Transverse colon (tissue), 4 donors: ENCODE measurements at regions not wholly inside any gene's neighbourhood (a gene's known extent, or its start where the extent isn't known, plus 50 kb on each side); places are given as distances from the start of the nearest gene placed in this dataset.

Experiments used
- DNase-seq: peaks from one replicate; pipeline ENCODE4 v3.0.0-alpha.2; 2019
- H3K27ac ChIP-seq, 4 donors: fragments of 200-600 bp; sonication (generic); 2 replicates each; pipeline ENCODE4 v1.5.1; 2016 to 2018; ENCODE audit warnings: inconsistent platforms in 4 of 4
- H3K27me3 ChIP-seq: fragments of 200-600 bp; sonication (generic); 2 replicates; pipeline ENCODE4 v1.5.1; 2017; ENCODE audit warnings: inconsistent platforms
- H3K36me3 ChIP-seq, 4 donors: fragments of 200-600 bp; sonication (generic); 2 replicates each; pipeline ENCODE4 v1.5.1; 2017 to 2019; ENCODE audit warnings: inconsistent platforms in 4 of 4
- H3K4me1 ChIP-seq, 4 donors: fragments of 200-600 bp; sonication (generic); 2 replicates each; pipeline ENCODE4 v1.5.1; 2017 to 2020; ENCODE audit warnings: inconsistent platforms in 4 of 4
- H3K4me3 ChIP-seq, 4 donors: fragments of 200-600 bp; sonication (generic); 1 replicate in 1 of 4; 2 replicates in 3 of 4; pipeline versions ENCODE4 v1.5.1 to v1.6.1; 2017 to 2019; ENCODE audit warnings: inconsistent platforms in 4 of 4
- H3K9me3 ChIP-seq, 2 donors: fragments of 200-600 bp; sonication (generic); 2 replicates each; pipeline ENCODE4 v1.5.1; 2017 to 2019; ENCODE audit warnings: inconsistent platforms in 2 of 2
- CTCF ChIP-seq, 5 experiments: fragments of 200-600 bp in 3 of 5; fragments of 450-650 bp in 2 of 5; sonication (generic) in 3 of 5; IDR thresholded peaks; 1 replicate in 2 of 5; 2 replicates in 3 of 5; pipeline ENCODE4 v1.5.1; 2016 to 2017; ENCODE audit warnings: antibody characterized with exemption in 5 of 5, inconsistent platforms in 3 of 5, mild to moderate bottlenecking in 2 of 5, moderate library complexity in 1 of 5
- EP300 ChIP-seq: sonication (generic); formaldehyde crosslinking; IDR thresholded peaks from one replicate; pipeline ENCODE4 v1.6.1; 2017; ENCODE audit warnings: antibody characterized with exemption, low read depth
- POLR2A ChIP-seq: fragments of 450-650 bp; IDR thresholded peaks from one replicate; pipeline ENCODE4 v1.6.1; 2016; ENCODE audit warnings: antibody characterized with exemption, mild to moderate bottlenecking, moderate library complexity
- POLR2AphosphoS5 ChIP-seq, 3 donors: sonication (generic); formaldehyde crosslinking; IDR thresholded peaks; one replicate each; pipeline ENCODE4 v1.6.1; 2016; ENCODE audit warnings: antibody characterized with exemption in 3 of 3
- WGBS, 2 donors: methylation state at CpG; one replicate each; pipeline ENCODE4 v1.1.5; 2018; ENCODE audit warnings: low coverage in 1 of 2; 5-methylcytosine and 5-hydroxymethylcytosine counted together
- in situ Hi-C, 4 donors: fragments of 200-750 bp; cut with MboI; loops; one replicate each; pipeline versions ENCODE4 v1.15.0 to v1.15.1; 2017; ENCODE audit warnings: low sequenced_read_pairs in 3 of 4, low pct_ligation_motif_present in 1 of 4, low pct_unique_long_range_greater_than_20kb in 1 of 4
- intact Hi-C: fragments of 100-400 bp; cut with DNase I; formaldehyde crosslinking; loops from one replicate; pipeline ENCODE4 v1.15.1; 2023; ENCODE audit warnings: low total_unique reads

GRCh38 chr19:27671876-27672275 lies 1541.1 kb downstream of the UQCRFS1 start:
- in situ Hi-C loops (no loop called here), intact Hi-C loops (no loop called here)
- Histone ChIP-seq H3K27me3 (no peaks in the 10 kb centered on the region), H3K4me3 (no peak overlapping the region), H3K36me3 (no peaks in the 10 kb centered on the region), H3K4me1 (no peaks in the 10 kb centered on the region), H3K9me3 (no peaks in the 10 kb centered on the region), H3K27ac (no peak overlapping the region)
- 52% methylated on average over 2 of the region's 2 CpGs; no CpG with 5 or more reads in 1 of the 2 donors for WGBS, 2 donors
- DNase-seq, result no peak
- no peak for TF ChIP-seq POLR2AphosphoS5 (IDR thresholded peaks at IDR 0.05)

- intact Hi-C loops, result no loop called here
- 60% methylated on average over 1 of the region's 1 CpG; no CpG with 5 or more reads in 1 of the 2 donors for WGBS, 2 donors
These were observed 1552.5 kb downstream of the UQCRFS1 start for GRCh38 chr19:27660428-27660827.

GRCh38 chr19:27657271-27658051 lies 1555.5 kb downstream of the UQCRFS1 start:
- in situ Hi-C loops, result no loop called here

More at GRCh38 chr19:27660428-27660827, 1552.5 kb downstream of the UQCRFS1 start:
- Histone ChIP-seq H3K4me1 (no peaks in the 10 kb centered on the region), H3K36me3 (no peaks in the 10 kb centered on the region), H3K9me3 (peaks cover 25 to 29% of the 10 kb centered on the region in 2 donors), H3K27me3 (no peaks in the 10 kb centered on the region), H3K4me3 (no peak overlapping the region), H3K27ac (no peak overlapping the region)
- TF ChIP-seq EP300 (no peak), POLR2A (no peak), POLR2AphosphoS5 (IDR thresholded peaks at IDR 0.05) (no peak), CTCF (IDR thresholded peaks at IDR 0.05) (no peak)
- in situ Hi-C loops, result no loop called here
- no peak for DNase-seq

GRCh38 chr19:27654266-27654990 lies 1558.5 kb downstream of the UQCRFS1 start:
- H3K4me3 ChIP-seq, result no peak overlapping the region
- H3K4me1 ChIP-seq, result no peaks in the 10 kb centered on the region
- in situ Hi-C loops, result no loop called here
- 58 to 85% methylated on average over 4 to 8 of the region's 8 CpGs for WGBS, 2 donors
- no peak for DNase-seq
- no peak overlapping the region for H3K27ac ChIP-seq
- intact Hi-C loops, result no loop called here
- H3K27me3 ChIP-seq, result no peaks in the 10 kb centered on the region
- H3K36me3 ChIP-seq, result no peaks in the 10 kb centered on the region
- no peak for TF ChIP-seq POLR2AphosphoS5 (IDR thresholded peaks at IDR 0.05)
- TF ChIP-seq POLR2A, result no peak
- TF ChIP-seq CTCF (IDR thresholded peaks at IDR 0.05), result no peak
- H3K9me3 ChIP-seq, result peaks cover 21 to 28% of the 10 kb centered on the region in 2 donors

More at GRCh38 chr19:27657271-27658051, 1555.5 kb downstream of the UQCRFS1 start:
- no peak for TF ChIP-seq CTCF (IDR thresholded peaks at IDR 0.05)
- no peak for TF ChIP-seq POLR2AphosphoS5 (IDR thresholded peaks at IDR 0.05)
- TF ChIP-seq POLR2A, result no peak
- TF ChIP-seq EP300, result no peak
- H3K27me3 ChIP-seq, result no peaks in the 10 kb centered on the region
- no peak overlapping the region for H3K4me3 ChIP-seq
- intact Hi-C loops, result no loop called here
- no peaks in the 10 kb centered on the region for H3K36me3 ChIP-seq
- H3K9me3 ChIP-seq, result peaks cover 25 to 32% of the 10 kb centered on the region in 2 donors
- WGBS, 2 donors, result 84 to 86% methylated on average over 6 to 10 of the region's 10 CpGs
- no peak overlapping the region for H3K27ac ChIP-seq
- no peaks in the 10 kb centered on the region for H3K4me1 ChIP-seq
- DNase-seq, result no peak
